BJ (cell line): ENCODE measurements at regions not wholly inside any gene's neighbourhood (a gene's known extent, or its start where the extent isn't known, plus 50 kb on each side); places are given as distances from the start of the nearest gene placed in this dataset.
"Not testable (repeated sequence)": the region's sequence is repeated elsewhere in the genome, so short reads cannot be mapped to it uniquely, and the experiment has no call there.

Source experiments
- CTCF ChIA-PET: fragments of 350-600 bp; formaldehyde crosslinking; extraction: SDS; loops from one replicate; lab custom pipeline; 2021; ENCODE audit warnings: antibody characterized with exemption, inconsistent platforms; lab: Yijun Ruan, JAX
- POLR2A ChIA-PET: fragments of 300-600 bp; sonication (Branson Sonifier 250); formaldehyde crosslinking; extraction: SDS; loops from one replicate; lab custom pipeline; 2021; ENCODE audit warnings: antibody characterized with exemption; lab: Charles Lee
- DNase-seq: peaks from one replicate; pipeline ENCODE4 v3.0.0-alpha.2; 2011; ENCODE audit warnings: low read depth
- H3K27me3 ChIP-seq: 2 replicates; pipeline ENCODE4 v1.6.0; 2011; ENCODE audit warnings: low read length; ENCODE audit not compliant: control insufficient read depth, insufficient read depth
- H3K36me3 ChIP-seq: 2 replicates; pipeline ENCODE4 v1.5.1; 2011; ENCODE audit warnings: low read length; ENCODE audit not compliant: control insufficient read depth, insufficient read depth
- H3K4me3 ChIP-seq: 2 replicates; pipeline ENCODE4 v1.5.1; 2011; ENCODE audit warnings: low read depth, mild to moderate bottlenecking, control low read depth, low read length
- CTCF ChIP-seq: IDR thresholded peaks from 2 replicates; pipeline ENCODE4 v1.5.1; 2011; ENCODE audit warnings: low read depth, mild to moderate bottlenecking, control low read depth, inconsistent platforms, low read length, moderate library complexity; ENCODE audit not compliant: insufficient read depth

GRCh38 chr5:101535626-101536025, 632.5 kb upstream of the ST8SIA4 start:
- Histone ChIP-seq H3K4me3 (no peak overlapping the region), H3K36me3 (no peaks in the 10 kb centered on the region), H3K27me3 (no peaks in the 10 kb centered on the region)
- no peak for DNase-seq
- TF ChIP-seq CTCF: no peak
- POLR2A ChIA-PET: no interaction called here
- CTCF ChIA-PET: no interaction called here

- ChIA-PET CTCF (no interaction called here), POLR2A (no interaction called here)
- no peak for TF ChIP-seq CTCF
- Histone ChIP-seq H3K27me3 (no peaks in the 10 kb centered on the region), H3K4me3 (no peak overlapping the region), H3K36me3 (no peaks in the 10 kb centered on the region)
- no peak for DNase-seq
Observed at GRCh38 chr5:101534491-101535110, 631.5 kb upstream of the ST8SIA4 start.

GRCh38 chr5:101532430-101532829, 629.3 kb upstream of the ST8SIA4 start:
- DNase-seq: no peak
- CTCF ChIA-PET: no interaction called here
- Histone ChIP-seq H3K27me3 (no peaks in the 10 kb centered on the region), H3K36me3 (no peaks in the 10 kb centered on the region), H3K4me3 (no peak overlapping the region)
- POLR2A ChIA-PET: no interaction called here
- no peak for TF ChIP-seq CTCF

GRCh38 chr5:101531026-101531425, 627.9 kb upstream of the ST8SIA4 start:
- TF ChIP-seq CTCF: no peak
- ChIA-PET POLR2A (no interaction called here), CTCF (no interaction called here)
- no peaks in the 10 kb centered on the region for H3K36me3 ChIP-seq
- H3K4me3 ChIP-seq: no peak overlapping the region
- H3K27me3 ChIP-seq: no peaks in the 10 kb centered on the region
- DNase-seq: no peak

GRCh38 chr5:101529094-101529493, 626.0 kb upstream of the ST8SIA4 start:
- H3K36me3 ChIP-seq, CTCF ChIA-PET, DNase-seq, POLR2A ChIA-PET, H3K27me3 ChIP-seq, H3K4me3 ChIP-seq: not testable (repeated sequence)

- H3K4me3 ChIP-seq: no peak overlapping the region
- no peak for DNase-seq
- ChIA-PET CTCF (no interaction called here), POLR2A (no interaction called here)
- no peaks in the 10 kb centered on the region for H3K27me3 ChIP-seq
- H3K36me3 ChIP-seq: no peaks in the 10 kb centered on the region
- TF ChIP-seq CTCF: no peak
Observed at GRCh38 chr5:101520417-101520816, 617.3 kb upstream of the ST8SIA4 start.
